OCI-LY7 (cell line): ENCODE measurements at regions not wholly inside any gene's neighbourhood (a gene's known extent, or its start where the extent isn't known, plus 50 kb on each side); places are given as distances from the start of the nearest gene placed in this dataset.

Experiments
- BruUV-seq: library from RNA; stranded (reverse); fragments of 400-500 nt; replicated peaks from 2 replicates; lab custom pipeline; 2021; lab: Mats Ljungman, UMichigan
- CTCF ChIA-PET: fragments of 300-600 bp; sonication (Branson Sonifier 250); formaldehyde crosslinking; loops from one replicate; lab custom pipeline; 2022; ENCODE audit warnings: antibody characterized with exemption; ENCODE audit not compliant: unreplicated experiment; lab: Charles Lee
- POLR2A ChIA-PET: fragments of 300-600 bp; sonication (Branson Sonifier 250); formaldehyde crosslinking; loops from one replicate; lab custom pipeline; 2022; ENCODE audit warnings: antibody characterized with exemption; lab: Charles Lee
- DNase-seq: peaks from one replicate; pipeline ENCODE4 v3.0.0-alpha.2; 2015; ENCODE audit warnings: low spot score
- H2AFZ ChIP-seq: fragments of 200-600 bp; sonication (generic), shearing (Covaris generic); 2 replicates; pipeline ENCODE4 v1.6.1; 2014; ENCODE audit warnings: mild to moderate bottlenecking, antibody characterized with exemption, low read length, moderate library complexity
- H3K27ac ChIP-seq: fragments of 200-600 bp; sonication (generic); 2 replicates; pipeline ENCODE4 v1.5.1; 2014; ENCODE audit warnings: mixed run types, low read depth, mild to moderate bottlenecking, moderate library complexity, low read length, inconsistent platforms; ENCODE audit not compliant: poor library complexity, severe bottlenecking
- H3K36me3 ChIP-seq: fragments of 200-600 bp; sonication (generic); 2 replicates; pipeline ENCODE4 v1.6.1; 2014; ENCODE audit warnings: mild to moderate bottlenecking, antibody characterized with exemption, low read length, moderate library complexity, mixed read lengths; ENCODE audit not compliant: insufficient read depth
- H3K4me1 ChIP-seq: fragments of 200-600 bp; sonication (generic); 2 replicates; pipeline ENCODE4 v1.5.1; 2014; ENCODE audit warnings: mild to moderate bottlenecking, low read length; ENCODE audit not compliant: insufficient read depth, poor library complexity, severe bottlenecking
- H3K4me2 ChIP-seq: fragments of 200-600 bp; sonication (generic); 2 replicates; pipeline ENCODE4 v1.6.1; 2014; ENCODE audit warnings: mild to moderate bottlenecking, low read length
- H3K4me3 ChIP-seq: fragments of 200-600 bp; sonication (generic); 2 replicates; pipeline ENCODE4 v1.5.1; 2014; ENCODE audit warnings: mild to moderate bottlenecking, low read depth, low read length; ENCODE audit not compliant: poor library complexity, severe bottlenecking
- H3K79me2 ChIP-seq: fragments of 200-600 bp; sonication (generic); 2 replicates; pipeline ENCODE4 v1.6.1; 2016; ENCODE audit warnings: low read depth, mild to moderate bottlenecking, low read length, moderate library complexity, mixed read lengths; ENCODE audit not compliant: insufficient read depth
- H3K9me2 ChIP-seq: fragments of 200-600 bp; sonication (generic); 2 replicates; pipeline ENCODE4 v1.6.1; 2016; ENCODE audit warnings: mild to moderate bottlenecking, low read length, mixed read lengths; ENCODE audit not compliant: insufficient read depth
- H3K9me3 ChIP-seq: fragments of 200-600 bp; sonication (generic); 2 replicates; pipeline ENCODE4 v1.6.1; 2014; ENCODE audit warnings: mild to moderate bottlenecking, mixed run types, low read length, mixed read lengths
- H4K20me1 ChIP-seq: fragments of 200-600 bp; sonication (generic); 2 replicates; pipeline ENCODE4 v1.6.1; 2014; ENCODE audit warnings: mild to moderate bottlenecking, antibody characterized with exemption, low read length, moderate library complexity, mixed read lengths; ENCODE audit not compliant: insufficient read depth
- EZH2phosphoT487 ChIP-seq: fragments of 200-600 bp; sonication (generic); IDR thresholded peaks from 2 replicates; pipeline ENCODE4 v1.6.1; 2018; ENCODE audit warnings: low read depth, borderline replicate concordance, mild to moderate bottlenecking, mixed run types, antibody characterized with exemption, low read length, moderate library complexity, mixed read lengths
- intact Hi-C: fragments of 100-400 bp; cut with micrococcal nuclease; formaldehyde crosslinking; loops from one replicate; pipeline ENCODE4 v1.10.0; 2022; ENCODE audit not compliant: unreplicated experiment
- TF ChIP-seq, protein P1 (sequence below): fragments of 200-600 bp; sonication (generic); conservative IDR thresholded peaks from 2 replicates; pipeline ENCODE4 v1.5.1; 2014; ENCODE audit warnings: mild to moderate bottlenecking, antibody characterized with exemption, low read length, moderate library complexity, mixed read lengths

- Histone ChIP-seq H2AFZ (peak overlapping the region; percentile 5; the same call in 1 of the 2 replicates), H3K9me2 (no peaks in the 10 kb centered on the region), H3K4me3 (peak overlapping the region; percentile 57), H4K20me1 (no peaks in the 10 kb centered on the region), H3K27ac (peak overlapping the region; percentile 95), H3K36me3 (no peaks in the 10 kb centered on the region; the same call in none of the 2 replicates), H3K9me3 (no peaks in the 10 kb centered on the region), H3K79me2 (peaks cover 97% of the 10 kb centered on the region; the same call in 1 of the 2 replicates), H3K4me1 (peaks cover 100% of the 10 kb centered on the region), H3K4me2 (peak overlapping the region; percentile 89)
- no TSS peak for BruUV-seq
- TF ChIP-seq EZH2phosphoT487, result no peak
- TF ChIP-seq, protein P1, sequence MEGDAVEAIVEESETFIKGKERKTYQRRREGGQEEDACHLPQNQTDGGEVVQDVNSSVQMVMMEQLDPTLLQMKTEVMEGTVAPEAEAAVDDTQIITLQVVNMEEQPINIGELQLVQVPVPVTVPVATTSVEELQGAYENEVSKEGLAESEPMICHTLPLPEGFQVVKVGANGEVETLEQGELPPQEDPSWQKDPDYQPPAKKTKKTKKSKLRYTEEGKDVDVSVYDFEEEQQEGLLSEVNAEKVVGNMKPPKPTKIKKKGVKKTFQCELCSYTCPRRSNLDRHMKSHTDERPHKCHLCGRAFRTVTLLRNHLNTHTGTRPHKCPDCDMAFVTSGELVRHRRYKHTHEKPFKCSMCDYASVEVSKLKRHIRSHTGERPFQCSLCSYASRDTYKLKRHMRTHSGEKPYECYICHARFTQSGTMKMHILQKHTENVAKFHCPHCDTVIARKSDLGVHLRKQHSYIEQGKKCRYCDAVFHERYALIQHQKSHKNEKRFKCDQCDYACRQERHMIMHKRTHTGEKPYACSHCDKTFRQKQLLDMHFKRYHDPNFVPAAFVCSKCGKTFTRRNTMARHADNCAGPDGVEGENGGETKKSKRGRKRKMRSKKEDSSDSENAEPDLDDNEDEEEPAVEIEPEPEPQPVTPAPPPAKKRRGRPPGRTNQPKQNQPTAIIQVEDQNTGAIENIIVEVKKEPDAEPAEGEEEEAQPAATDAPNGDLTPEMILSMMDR, result no peak
- DNase-seq, result peak; percentile 64
- ChIA-PET POLR2A (interaction anchor here (0.6 to 9.9 kb wide), 14 partner anchors 9 to 219 kb away, joined by 3 to 136 read pairs (median 15); no protein-coding TSS in a partner anchor), CTCF (interaction anchor here (0.6 to 6.1 kb wide), 4 partner anchors 13 to 219 kb away, joined by 3 to 37 read pairs (median 9); no protein-coding TSS in a partner anchor)
- intact Hi-C loops, result loop anchor here (1.0 kb wide), 1 partner anchor 78 kb away; no protein-coding TSS in a partner anchor
These were observed 81.4 kb downstream of the C9orf152 start for GRCh38 chr9:110126499-110126941.

DNA sequence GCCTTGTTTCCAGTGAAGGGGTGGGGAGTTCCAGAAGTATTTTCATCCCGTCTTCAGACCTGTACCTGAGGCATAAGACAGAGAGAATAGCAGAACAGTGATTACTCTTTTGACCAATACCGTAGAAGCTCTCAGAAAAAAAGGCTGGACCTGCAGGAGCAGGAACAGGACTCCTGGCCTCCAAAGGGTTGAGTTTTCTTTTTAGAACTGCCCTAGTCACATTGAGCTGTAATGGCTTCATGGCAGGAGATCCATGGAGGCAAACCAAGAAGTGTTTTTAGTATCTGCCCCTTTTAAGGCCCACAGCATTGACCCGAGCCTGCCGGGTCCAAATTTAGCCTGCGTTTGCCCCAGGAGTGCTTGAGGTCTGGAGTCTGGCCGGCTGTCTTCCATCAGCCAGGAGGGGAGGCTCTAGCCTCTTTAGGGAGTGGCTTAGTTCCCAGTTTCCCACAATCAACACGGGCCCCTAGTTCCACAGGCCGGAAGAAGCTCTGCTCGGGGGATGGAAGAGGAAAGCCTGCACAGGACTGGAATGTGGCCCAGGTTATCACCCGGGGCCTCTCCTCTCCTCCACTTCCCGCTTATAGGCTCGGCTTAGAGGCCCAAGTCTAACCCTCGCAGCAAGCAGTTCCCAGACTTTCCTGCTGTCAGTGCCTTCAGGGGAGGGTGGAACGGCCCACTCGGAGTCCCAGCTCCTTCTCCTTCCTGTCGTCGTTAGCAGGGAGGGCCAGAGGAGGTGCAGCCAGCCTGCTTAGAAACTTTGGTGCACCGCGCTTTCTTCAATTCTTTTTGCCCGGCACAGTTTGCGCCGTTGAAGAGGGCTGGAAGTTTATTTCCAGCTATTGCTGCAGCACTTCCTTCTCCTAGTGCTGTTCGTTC is 80.7 kb downstream of the C9orf152 start:
- no peak for DNase-seq
- peaks cover 97% of the 10 kb centered on the region; the same call in 1 of the 2 replicates for H3K79me2 ChIP-seq
- H2AFZ ChIP-seq, result no peak overlapping the region; the same call in 1 of the 2 replicates
- no peaks in the 10 kb centered on the region for H3K9me3 ChIP-seq
- BruUV-seq, result no TSS peak
- CTCF ChIA-PET, result interaction anchor here (0.8 to 6.1 kb wide), 5 partner anchors 11 to 220 kb away, joined by 3 to 37 read pairs (median 8); no protein-coding TSS in a partner anchor
- peaks cover under 1% of the 10 kb centered on the region for H3K36me3 ChIP-seq
- H3K4me2 ChIP-seq, result peak overlapping the region; percentile 89
- peak overlapping the region; percentile 57 for H3K4me3 ChIP-seq
- H3K4me1 ChIP-seq, result peaks cover 100% of the 10 kb centered on the region
- TF ChIP-seq EZH2phosphoT487, result no peak
- TF ChIP-seq, protein P1, result no peak
- intact Hi-C loops, result loop anchor here (1.0 kb wide), 1 partner anchor 79 kb away; no protein-coding TSS in a partner anchor
- POLR2A ChIA-PET, result interaction anchor here (0.6 to 9.9 kb wide), 18 partner anchors 10 to 224 kb away, joined by 3 to 136 read pairs (median 10); no protein-coding TSS in a partner anchor
- H4K20me1 ChIP-seq, result no peaks in the 10 kb centered on the region
- peak overlapping the region; percentile 95 for H3K27ac ChIP-seq
- no peaks in the 10 kb centered on the region for H3K9me2 ChIP-seq
